B cell (primary cell): ENCODE measurements at regions not wholly inside any gene's neighbourhood (a gene's known extent, or its start where the extent isn't known, plus 50 kb on each side); places are given as distances from the start of the nearest gene placed in this dataset.

Experiments
- EZH2 ChIP-seq: IDR thresholded peaks from 2 replicates; pipeline ENCODE4 v1.6.1; 2012; ENCODE audit warnings: borderline replicate concordance, low read depth, mild to moderate bottlenecking, moderate library complexity, low read length; ENCODE audit not compliant: insufficient read depth, poor library complexity, severe bottlenecking
- TF ChIP-seq, protein P1 (sequence below): fragments of 200-600 bp; IDR thresholded peaks from one replicate; pipeline ENCODE4 v1.8.0; 2022; ENCODE audit warnings: antibody characterized with exemption, mild to moderate bottlenecking

- TF ChIP-seq, protein P1, sequence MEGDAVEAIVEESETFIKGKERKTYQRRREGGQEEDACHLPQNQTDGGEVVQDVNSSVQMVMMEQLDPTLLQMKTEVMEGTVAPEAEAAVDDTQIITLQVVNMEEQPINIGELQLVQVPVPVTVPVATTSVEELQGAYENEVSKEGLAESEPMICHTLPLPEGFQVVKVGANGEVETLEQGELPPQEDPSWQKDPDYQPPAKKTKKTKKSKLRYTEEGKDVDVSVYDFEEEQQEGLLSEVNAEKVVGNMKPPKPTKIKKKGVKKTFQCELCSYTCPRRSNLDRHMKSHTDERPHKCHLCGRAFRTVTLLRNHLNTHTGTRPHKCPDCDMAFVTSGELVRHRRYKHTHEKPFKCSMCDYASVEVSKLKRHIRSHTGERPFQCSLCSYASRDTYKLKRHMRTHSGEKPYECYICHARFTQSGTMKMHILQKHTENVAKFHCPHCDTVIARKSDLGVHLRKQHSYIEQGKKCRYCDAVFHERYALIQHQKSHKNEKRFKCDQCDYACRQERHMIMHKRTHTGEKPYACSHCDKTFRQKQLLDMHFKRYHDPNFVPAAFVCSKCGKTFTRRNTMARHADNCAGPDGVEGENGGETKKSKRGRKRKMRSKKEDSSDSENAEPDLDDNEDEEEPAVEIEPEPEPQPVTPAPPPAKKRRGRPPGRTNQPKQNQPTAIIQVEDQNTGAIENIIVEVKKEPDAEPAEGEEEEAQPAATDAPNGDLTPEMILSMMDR, result no peak
- TF ChIP-seq EZH2, result no peak
Measured at GRCh38 chr12:28121433-28121832, 68.8 kb upstream of the CCDC91 start.
